ENCODE measurements at regions not wholly inside any gene's neighbourhood (a gene's known extent, or its start where the extent isn't known, plus 50 kb on each side); places are given as distances from the start of the nearest gene placed in this dataset.

GRCh38 chr5:99119326-99119725 is 190.5 kb upstream of the CHD1 start:
- TF ChIP-seq RARB (CRISPR knock-in tag; IDR thresholded peaks at IDR 0.05) (no peak), CSDC2 (CRISPR knock-in tag; IDR thresholded peaks at IDR 0.05) (no peak), ISL1 (CRISPR knock-in tag; IDR thresholded peaks at IDR 0.05) (no peak), ZFP30 (CRISPR knock-in tag; IDR thresholded peaks at IDR 0.05) (no peak), ZNF70 (CRISPR knock-in tag; IDR thresholded peaks at IDR 0.05) (no peak), TOX (CRISPR knock-in tag; IDR thresholded peaks at IDR 0.05; ENCODE audit: borderline replicate concordance) (no peak), TSHZ2 (CRISPR knock-in tag; IDR thresholded peaks at IDR 0.05) (no peak), ARNTL (CRISPR knock-in tag; IDR thresholded peaks at IDR 0.05; ENCODE audit: borderline replicate concordance, low read depth) (no peak), ZNF565 (CRISPR knock-in tag; conservative IDR thresholded peaks at IDR 0.05; ENCODE audit: low read depth) (no peak), CREB5 (CRISPR knock-in tag; IDR thresholded peaks at IDR 0.05; ENCODE audit: low read depth) (no peak), PATZ1 (CRISPR knock-in tag; IDR thresholded peaks at IDR 0.05; ENCODE audit: borderline replicate concordance) (no peak), CSRNP3 (CRISPR knock-in tag; IDR thresholded peaks at IDR 0.05) (no peak), ZNF8 (CRISPR knock-in tag; IDR thresholded peaks at IDR 0.05) (no peak), PPARA (CRISPR knock-in tag; IDR thresholded peaks at IDR 0.05; ENCODE audit: borderline replicate concordance) (no peak), BACH2 (CRISPR knock-in tag; IDR thresholded peaks at IDR 0.05; ENCODE audit: borderline replicate concordance) (no peak)
- ATAC-seq: no peak

- ATAC-seq: no peak
- no peak for TF ChIP-seq OSR1 (CRISPR knock-in tag; IDR thresholded peaks at IDR 0.05)
- no peak for TF ChIP-seq ZNF565 (CRISPR knock-in tag; conservative IDR thresholded peaks at IDR 0.05; ENCODE audit: low read depth)
- TF ChIP-seq POU6F1 (CRISPR knock-in tag; IDR thresholded peaks at IDR 0.05; ENCODE audit: borderline replicate concordance, low read depth): no peak
- TF ChIP-seq PATZ1 (CRISPR knock-in tag; IDR thresholded peaks at IDR 0.05; ENCODE audit: borderline replicate concordance): no peak
- TF ChIP-seq GLIS3 (CRISPR knock-in tag; IDR thresholded peaks at IDR 0.05): no peak
These were observed 187.7 kb upstream of the CHD1 start for GRCh38 chr5:99116526-99116925.

GRCh38 chr5:99109894-99110293 is 181.1 kb upstream of the CHD1 start:
- no peak for ATAC-seq
- TF ChIP-seq PPARA (CRISPR knock-in tag; IDR thresholded peaks at IDR 0.05; ENCODE audit: borderline replicate concordance): no peak
- TF ChIP-seq ZFP3 (CRISPR knock-in tag; IDR thresholded peaks at IDR 0.05): no peak
- no peak for TF ChIP-seq RARB (CRISPR knock-in tag; IDR thresholded peaks at IDR 0.05)
- TF ChIP-seq GLIS3 (CRISPR knock-in tag; IDR thresholded peaks at IDR 0.05): no peak
- no peak for TF ChIP-seq SNAI2 (CRISPR knock-in tag; IDR thresholded peaks at IDR 0.05)
- no peak for TF ChIP-seq ZNF8 (CRISPR knock-in tag; IDR thresholded peaks at IDR 0.05)
- no peak for TF ChIP-seq OSR1 (CRISPR knock-in tag; IDR thresholded peaks at IDR 0.05)
- TF ChIP-seq CREB5 (CRISPR knock-in tag; IDR thresholded peaks at IDR 0.05; ENCODE audit: low read depth): no peak
- no peak for TF ChIP-seq ZNF70 (CRISPR knock-in tag; IDR thresholded peaks at IDR 0.05)
- no peak for TF ChIP-seq TCF4 (CRISPR knock-in tag; IDR thresholded peaks at IDR 0.05; ENCODE audit: borderline replicate concordance)
- no peak for TF ChIP-seq ISL1 (CRISPR knock-in tag; IDR thresholded peaks at IDR 0.05)
- TF ChIP-seq ZFP30 (CRISPR knock-in tag; IDR thresholded peaks at IDR 0.05): no peak
- TF ChIP-seq CSRNP3 (CRISPR knock-in tag; IDR thresholded peaks at IDR 0.05): no peak
- TF ChIP-seq PATZ1 (CRISPR knock-in tag; IDR thresholded peaks at IDR 0.05; ENCODE audit: borderline replicate concordance): no peak

Measured in SK-N-SH treated with all-trans-retinoic acid at 6 μM for 48 hours (cell line).